ENCODE measurements at regions not wholly inside any gene's neighbourhood (a gene's known extent, or its start where the extent isn't known, plus 50 kb on each side); places are given as distances from the start of the nearest gene placed in this dataset.

- TF ChIP-seq POLR2AphosphoS5 (IDR thresholded peaks at IDR 0.05) (no peak), TAF1 (IDR thresholded peaks at IDR 0.05; ENCODE audit: low read depth) (no peak), REST (IDR thresholded peaks at IDR 0.05; ENCODE audit: borderline replicate concordance) (no peak), SMC3 (conservative IDR thresholded peaks at IDR 0.05; ENCODE audit: poor library complexity) (no peak), CTCF (IDR thresholded peaks at IDR 0.05; ENCODE audit: poor library complexity, severe bottlenecking) (no peak), EZH2 (IDR thresholded peaks at IDR 0.05; ENCODE audit: borderline replicate concordance, insufficient read depth, low read length, poor library complexity, severe bottlenecking) (no peak), RAD21 (conservative IDR thresholded peaks at IDR 0.05) (no peak), MXI1 (conservative IDR thresholded peaks at IDR 0.05; ENCODE audit: poor library complexity, severe bottlenecking) (no peak), EP300 (conservative IDR thresholded peaks at IDR 0.05; ENCODE audit: poor library complexity, severe bottlenecking) (no peak)
- no peak overlapping the region for H3K4me2 ChIP-seq (ENCODE audit: low read length)
- H3K9ac ChIP-seq (ENCODE audit: low read length): no peak overlapping the region
Measured at GRCh38 chr13:83327091-83327490, 555.2 kb downstream of the SLITRK1 start.

GRCh38 chr13:83325125-83325853 is 557.0 kb downstream of the SLITRK1 start:
- Histone ChIP-seq H3K27me3 (ENCODE audit: insufficient read depth, low read depth, low read length) (no peaks in the 10 kb centered on the region), H3K79me2 (replicated peaks; ENCODE audit: insufficient read depth, low read length) (no peaks in the 10 kb centered on the region), H3K9me3 (ENCODE audit: low read length) (no peaks in the 10 kb centered on the region), H3K27ac (ENCODE audit: low read length) (no peak overlapping the region), H3F3A (ENCODE audit: insufficient read depth, low read length, poor library complexity, severe bottlenecking) (no peaks in the 10 kb centered on the region), H2AFZ (ENCODE audit: low read depth, low read length) (no peak overlapping the region), H3K36me3 (ENCODE audit: insufficient read depth, low read length) (no peaks in the 10 kb centered on the region), H3K9ac (ENCODE audit: low read length) (no peak overlapping the region), H3K9me2 (ENCODE audit: insufficient read depth, low read length) (no peaks in the 10 kb centered on the region), H3K4me3 (ENCODE audit: low read length) (no peak overlapping the region), H3K4me2 (ENCODE audit: low read length) (no peak overlapping the region), H4K20me1 (ENCODE audit: insufficient read depth) (no peaks in the 10 kb centered on the region)
- TF ChIP-seq RAD21 (conservative IDR thresholded peaks at IDR 0.05) (no peak), POLR2AphosphoS5 (IDR thresholded peaks at IDR 0.05) (no peak), EZH2 (IDR thresholded peaks at IDR 0.05; ENCODE audit: borderline replicate concordance, insufficient read depth, low read length, poor library complexity, severe bottlenecking) (no peak), SMC3 (conservative IDR thresholded peaks at IDR 0.05; ENCODE audit: poor library complexity) (no peak)

More at GRCh38 chr13:83327091-83327490, 555.2 kb downstream of the SLITRK1 start:
- no peaks in the 10 kb centered on the region for H4K20me1 ChIP-seq (ENCODE audit: insufficient read depth)
- H3K27me3 ChIP-seq (ENCODE audit: insufficient read depth, low read depth, low read length): no peaks in the 10 kb centered on the region
- no peak overlapping the region for H2AFZ ChIP-seq (ENCODE audit: low read depth, low read length)
- no peak overlapping the region for H3K27ac ChIP-seq (ENCODE audit: low read length)
- no peaks in the 10 kb centered on the region for H3K36me3 ChIP-seq (ENCODE audit: insufficient read depth, low read length)
- H3K79me2 ChIP-seq (replicated peaks; ENCODE audit: insufficient read depth, low read length): no peaks in the 10 kb centered on the region
- H3K9me2 ChIP-seq (ENCODE audit: insufficient read depth, low read length): no peaks in the 10 kb centered on the region
- H3K9me3 ChIP-seq (ENCODE audit: low read length): no peaks in the 10 kb centered on the region
- H3F3A ChIP-seq (ENCODE audit: insufficient read depth, low read length, poor library complexity, severe bottlenecking): no peaks in the 10 kb centered on the region
- no peak overlapping the region for H3K4me3 ChIP-seq (ENCODE audit: low read length)
